ENCODE measurements at regions not wholly inside any gene's neighbourhood (a gene's known extent, or its start where the extent isn't known, plus 50 kb on each side); places are given as distances from the start of the nearest gene placed in this dataset.

DNA sequence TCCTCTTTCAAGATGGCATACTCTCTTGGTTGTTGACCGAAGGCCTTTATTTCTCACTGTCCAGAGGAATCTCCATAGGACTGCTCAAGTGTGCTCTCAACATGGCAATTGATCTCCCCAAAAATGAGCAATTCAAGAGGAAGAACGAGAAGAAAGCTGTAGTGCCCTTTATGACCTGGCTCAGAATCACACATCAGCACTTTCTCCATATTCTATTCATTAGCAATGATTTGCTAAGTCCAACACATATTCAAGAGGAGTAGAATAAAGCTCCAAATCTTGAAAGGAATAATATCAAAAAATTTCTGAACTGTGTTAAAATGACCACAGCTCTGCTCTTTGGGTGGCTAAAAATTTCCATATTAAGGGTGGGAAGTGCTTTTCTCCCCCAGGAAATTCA lies 151.6 kb upstream of the SYNPR start:
- TF ChIP-seq, protein P1, sequence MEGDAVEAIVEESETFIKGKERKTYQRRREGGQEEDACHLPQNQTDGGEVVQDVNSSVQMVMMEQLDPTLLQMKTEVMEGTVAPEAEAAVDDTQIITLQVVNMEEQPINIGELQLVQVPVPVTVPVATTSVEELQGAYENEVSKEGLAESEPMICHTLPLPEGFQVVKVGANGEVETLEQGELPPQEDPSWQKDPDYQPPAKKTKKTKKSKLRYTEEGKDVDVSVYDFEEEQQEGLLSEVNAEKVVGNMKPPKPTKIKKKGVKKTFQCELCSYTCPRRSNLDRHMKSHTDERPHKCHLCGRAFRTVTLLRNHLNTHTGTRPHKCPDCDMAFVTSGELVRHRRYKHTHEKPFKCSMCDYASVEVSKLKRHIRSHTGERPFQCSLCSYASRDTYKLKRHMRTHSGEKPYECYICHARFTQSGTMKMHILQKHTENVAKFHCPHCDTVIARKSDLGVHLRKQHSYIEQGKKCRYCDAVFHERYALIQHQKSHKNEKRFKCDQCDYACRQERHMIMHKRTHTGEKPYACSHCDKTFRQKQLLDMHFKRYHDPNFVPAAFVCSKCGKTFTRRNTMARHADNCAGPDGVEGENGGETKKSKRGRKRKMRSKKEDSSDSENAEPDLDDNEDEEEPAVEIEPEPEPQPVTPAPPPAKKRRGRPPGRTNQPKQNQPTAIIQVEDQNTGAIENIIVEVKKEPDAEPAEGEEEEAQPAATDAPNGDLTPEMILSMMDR (conservative IDR thresholded peaks at IDR 0.05; ENCODE audit: low read length): no peak
- TF ChIP-seq EZH2phosphoT487 (IDR thresholded peaks at IDR 0.05; ENCODE audit: borderline replicate concordance, low read depth, low read length): no peak
